Lower leg skin (tissue), 3 donors: ENCODE measurements at regions not wholly inside any gene's neighbourhood (a gene's known extent, or its start where the extent isn't known, plus 50 kb on each side); places are given as distances from the start of the nearest gene placed in this dataset.

Experiments
- CTCF ChIP-seq, 3 donors: fragments of 450-650 bp; IDR thresholded peaks; one replicate each; pipeline ENCODE4 v1.5.1; 2016; ENCODE audit warnings: antibody characterized with exemption in 3 of 3, mild to moderate bottlenecking in 3 of 3, moderate library complexity in 2 of 3
- POLR2A ChIP-seq, 2 donors: fragments of 450-650 bp; IDR thresholded peaks; one replicate each; pipeline ENCODE4 v1.6.1; 2016 to 2017; ENCODE audit warnings: antibody characterized with exemption in 2 of 2, mild to moderate bottlenecking in 1 of 2, moderate library complexity in 1 of 2

DNA sequence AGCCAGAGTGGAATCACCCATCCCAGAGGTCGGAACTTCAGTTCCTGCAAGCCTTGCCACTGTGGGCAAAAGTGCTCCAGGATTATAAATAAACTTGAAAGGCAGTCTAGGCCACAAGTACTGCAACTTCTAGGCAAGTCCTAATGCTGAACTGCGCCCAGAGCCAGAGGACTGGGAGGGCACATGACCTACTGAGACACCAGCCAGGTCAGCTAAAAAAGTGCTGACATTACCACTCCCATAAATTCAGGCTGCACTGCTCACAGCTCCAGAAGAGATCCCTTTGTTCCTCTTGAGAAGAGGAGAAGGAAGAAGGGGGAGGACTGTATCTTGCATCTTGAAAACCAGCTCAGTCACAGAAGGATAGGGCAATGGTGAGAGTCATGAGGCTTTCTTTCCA, 1084.1 kb upstream of the PHF14 start:
- TF ChIP-seq CTCF (IDR thresholded peaks at IDR 0.05) (no peak), POLR2A (IDR thresholded peaks at IDR 0.05) (no peak)
